SIG-M5 (cell line): ENCODE measurements at regions not wholly inside any gene's neighbourhood (a gene's known extent, or its start where the extent isn't known, plus 50 kb on each side); places are given as distances from the start of the nearest gene placed in this dataset.
"Not testable (repeated sequence)": the region's sequence is repeated elsewhere in the genome, so short reads cannot be mapped to it uniquely, and the experiment has no call there.

ENCODE experiments used
- DNase-seq: peaks from one replicate; lab custom pipeline; 2025; lab: John Stamatoyannopoulos, UW

DNA sequence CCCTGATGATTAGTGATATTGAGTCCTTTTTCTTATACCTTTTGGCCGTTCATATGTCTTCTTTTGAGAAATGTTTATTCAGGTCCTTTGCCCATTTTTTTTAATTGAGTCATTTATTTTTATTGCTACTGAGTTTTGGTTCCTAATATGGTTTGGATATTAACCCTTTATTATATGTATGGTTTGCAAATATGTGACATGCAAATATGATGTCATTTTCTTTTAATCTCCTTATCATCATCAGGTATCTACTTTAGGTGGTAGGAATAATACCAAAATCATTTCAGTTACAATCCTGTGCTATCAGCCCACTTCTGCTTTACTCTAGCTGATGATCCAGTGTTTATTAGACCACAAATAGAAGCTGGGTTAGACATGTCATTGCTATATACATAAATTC is 102.3 kb upstream of the TRPC7 start:
- no peak for DNase-seq

DNA sequence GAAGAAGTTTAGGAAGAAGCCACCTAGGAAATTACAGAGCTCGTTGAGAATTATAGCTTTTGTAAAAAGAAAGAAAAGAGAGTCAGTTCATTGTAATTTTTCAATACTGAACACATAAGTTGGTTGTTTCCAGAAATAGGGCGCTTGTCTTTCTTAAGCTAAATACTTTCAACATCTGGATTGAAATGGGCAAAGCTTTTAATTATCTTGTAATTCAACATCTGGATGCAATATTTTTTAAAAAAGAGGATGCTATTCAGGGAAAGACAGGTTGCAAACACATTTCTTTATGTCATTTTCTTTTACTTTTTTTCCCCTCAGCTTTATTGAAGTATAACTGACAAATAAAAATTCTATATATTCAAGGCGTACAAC is 100.7 kb upstream of the TRPC7 start:
- DNase-seq, result no peak

GRCh38 chr5:136458481-136458880 is 93.1 kb upstream of the TRPC7 start:
- DNase-seq, result no peak

DNA sequence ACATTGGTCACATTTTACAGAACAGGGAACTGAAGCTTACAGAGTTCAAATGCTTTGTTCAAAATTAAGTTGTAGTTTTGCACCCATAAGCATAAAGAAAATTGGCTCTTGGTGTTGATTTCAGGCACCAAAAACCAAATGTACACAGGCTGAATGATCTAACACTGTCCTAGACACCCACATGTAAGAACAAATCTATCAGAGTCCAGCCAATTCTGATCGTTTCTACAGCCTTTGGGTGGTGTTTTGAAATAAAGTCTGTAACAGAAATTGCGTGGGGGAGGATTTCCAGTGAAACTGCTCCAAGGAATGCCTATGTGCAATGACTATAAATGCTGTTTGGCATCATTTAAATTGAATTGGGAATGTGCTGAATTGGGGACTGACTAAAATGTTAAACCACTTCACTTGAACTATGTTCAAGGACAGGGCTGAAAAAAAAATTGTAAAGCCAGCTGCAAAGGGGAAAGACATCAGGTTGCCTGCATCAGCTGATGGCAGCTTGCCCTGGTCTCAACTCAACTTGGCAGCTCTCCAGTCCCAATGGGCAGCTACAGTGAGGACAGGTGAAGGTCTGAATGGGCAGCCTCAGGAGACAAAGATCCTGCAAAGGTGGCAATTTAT is 92.2 kb upstream of the TRPC7 start:
- no peak for DNase-seq

DNA sequence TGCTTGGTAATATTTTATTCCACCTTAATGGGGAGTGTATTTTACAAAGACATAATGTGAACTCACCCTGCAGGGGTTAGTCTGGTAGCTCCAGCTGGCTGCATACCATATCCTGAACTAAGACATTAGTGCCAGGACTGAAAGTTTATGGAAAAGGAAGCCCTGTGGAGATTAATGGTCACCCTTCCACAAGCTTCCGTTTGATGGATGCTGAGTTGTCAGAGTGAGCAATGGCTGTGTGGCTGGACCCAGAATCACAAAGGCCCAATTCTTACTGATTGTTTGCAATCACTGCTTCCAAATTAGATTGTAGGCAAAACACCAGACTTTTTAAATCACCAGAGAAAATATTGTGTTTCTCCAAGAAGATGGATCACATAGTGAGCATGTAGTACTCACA is 90.1 kb upstream of the TRPC7 start:
- DNase-seq, result no peak

- no peak for DNase-seq
These were observed 88.8 kb upstream of the TRPC7 start for GRCh38 chr5:136453986-136454758.

GRCh38 chr5:136453199-136453598 is 87.9 kb upstream of the TRPC7 start:
- no peak for DNase-seq

GRCh38 chr5:136447576-136447975 is 82.2 kb upstream of the TRPC7 start:
- not testable (repeated sequence) for DNase-seq

- no peak for DNase-seq
These were observed 81.2 kb upstream of the TRPC7 start for GRCh38 chr5:136446565-136446964.

DNA sequence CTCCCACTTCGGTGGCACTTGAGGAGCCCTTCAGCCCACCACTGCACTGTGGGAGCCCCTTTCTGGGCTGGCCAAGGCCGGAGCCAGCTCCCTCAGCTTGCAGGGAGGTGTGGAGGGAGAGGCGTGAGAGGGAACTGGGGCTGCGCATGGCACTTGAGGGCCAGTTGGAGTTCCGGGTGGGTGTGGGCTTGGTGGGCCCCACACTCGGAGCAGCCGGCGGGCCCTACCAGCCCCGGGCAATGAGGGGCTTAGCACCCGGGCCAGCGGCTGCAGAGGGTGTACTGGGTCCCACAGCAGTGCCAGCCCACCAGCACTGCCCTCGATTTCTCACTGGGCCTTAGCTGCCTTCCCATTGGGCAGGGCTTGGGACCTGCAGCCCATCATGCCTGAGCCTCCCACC is 78.8 kb upstream of the TRPC7 start:
- not testable (repeated sequence) for DNase-seq

DNA sequence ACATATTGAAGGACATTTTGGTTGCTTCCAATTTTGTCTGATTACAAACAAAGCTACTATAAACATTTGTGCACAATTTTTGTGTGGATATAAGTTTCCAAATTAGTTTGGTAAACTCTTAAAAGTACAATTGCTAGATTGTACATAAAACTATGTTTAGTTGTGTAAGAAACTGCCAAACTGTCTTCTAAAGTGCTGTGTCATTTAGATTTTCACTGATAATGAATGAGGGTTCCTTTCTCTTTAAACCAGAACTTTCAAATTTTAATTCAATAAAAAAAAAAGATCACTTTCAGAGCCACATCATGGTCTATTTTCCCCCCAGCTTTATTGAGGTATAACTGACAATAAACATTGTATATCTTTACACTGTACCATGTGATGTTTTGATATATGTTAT is 74.0 kb upstream of the TRPC7 start:
- DNase-seq, result no peak

GRCh38 chr5:136435946-136436543 is 70.7 kb upstream of the TRPC7 start:
- DNase-seq, result no peak

DNA sequence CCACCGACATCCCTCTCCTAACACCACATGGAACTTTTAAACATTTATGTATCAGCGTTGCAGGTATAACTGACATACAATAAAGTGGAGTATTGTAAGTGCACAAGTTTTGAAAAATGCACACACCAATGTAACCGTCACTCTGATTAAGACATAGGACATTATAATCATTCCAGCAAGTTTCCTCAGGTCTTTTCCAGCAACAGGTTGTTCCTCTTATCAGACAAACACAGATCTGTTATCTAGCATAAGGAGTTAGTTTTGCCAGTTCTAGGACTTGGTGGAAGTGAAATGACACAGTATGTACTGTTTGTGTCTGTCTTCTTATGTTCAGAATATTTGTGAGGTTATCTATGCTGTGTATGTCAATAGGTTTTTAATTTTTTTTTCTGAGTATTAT is 69.5 kb upstream of the TRPC7 start:
- DNase-seq, result no peak

DNA sequence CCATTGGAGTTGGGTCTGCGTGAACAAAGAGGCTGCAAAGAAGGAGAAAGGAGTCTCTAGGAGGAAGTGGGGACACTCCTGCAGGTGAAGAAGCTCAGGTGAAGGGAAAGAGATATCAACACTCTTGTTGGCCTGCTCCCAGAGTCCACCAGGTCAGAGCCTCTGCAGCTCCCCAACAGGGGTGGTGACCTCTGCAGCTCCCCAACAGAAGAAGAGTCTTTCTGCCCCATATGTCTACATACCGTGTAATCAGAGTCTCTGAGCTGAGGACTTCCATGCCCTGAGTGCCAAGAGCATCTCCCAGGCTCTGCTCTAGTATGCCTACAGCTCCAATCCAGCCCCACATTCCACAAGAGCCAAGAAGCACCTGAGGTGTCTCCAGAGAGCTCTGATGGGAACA is 67.4 kb upstream of the TRPC7 start:
- no peak for DNase-seq

- no peak for DNase-seq
These were observed 64.7 kb upstream of the TRPC7 start for GRCh38 chr5:136430081-136430480.

DNA sequence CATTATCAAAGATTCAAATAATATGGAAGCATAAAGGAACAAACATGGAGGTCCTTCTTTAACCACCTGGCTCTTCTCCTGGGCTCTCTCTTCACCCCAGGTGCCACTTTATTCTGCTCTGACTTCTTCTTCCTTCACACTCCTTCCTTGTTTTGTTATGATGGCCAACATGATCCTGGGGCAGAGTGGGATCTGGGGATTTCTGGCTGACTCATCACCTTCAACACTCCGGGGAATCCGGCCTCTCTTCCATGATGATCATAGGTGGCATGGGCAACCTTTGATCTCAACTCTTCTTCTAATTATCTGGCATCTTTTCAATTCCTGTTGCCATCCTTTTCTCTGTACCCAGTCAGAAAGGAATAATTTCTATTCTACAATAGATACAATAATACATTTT is 62.1 kb upstream of the TRPC7 start:
- DNase-seq, result no peak

DNA sequence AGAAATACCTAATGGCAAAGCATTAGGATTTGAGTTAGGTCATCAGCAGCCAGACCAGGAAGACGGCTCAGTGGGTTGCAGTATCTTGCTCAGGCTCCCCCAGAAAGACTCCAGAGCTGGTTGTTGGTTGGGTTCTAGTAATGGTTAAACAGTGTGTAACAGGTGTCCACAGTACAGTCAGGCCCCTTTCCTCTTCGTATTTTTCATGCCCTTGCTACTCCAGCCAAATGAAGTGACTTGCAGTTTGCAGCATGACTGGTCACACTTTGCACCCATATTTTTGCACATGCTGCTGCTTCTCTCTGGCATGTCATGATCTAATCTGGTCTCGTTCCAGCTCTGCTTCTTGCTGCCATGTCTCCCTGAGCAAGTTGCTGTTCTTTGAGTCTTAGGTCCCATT is 60.6 kb upstream of the TRPC7 start:
- no peak for DNase-seq

DNA sequence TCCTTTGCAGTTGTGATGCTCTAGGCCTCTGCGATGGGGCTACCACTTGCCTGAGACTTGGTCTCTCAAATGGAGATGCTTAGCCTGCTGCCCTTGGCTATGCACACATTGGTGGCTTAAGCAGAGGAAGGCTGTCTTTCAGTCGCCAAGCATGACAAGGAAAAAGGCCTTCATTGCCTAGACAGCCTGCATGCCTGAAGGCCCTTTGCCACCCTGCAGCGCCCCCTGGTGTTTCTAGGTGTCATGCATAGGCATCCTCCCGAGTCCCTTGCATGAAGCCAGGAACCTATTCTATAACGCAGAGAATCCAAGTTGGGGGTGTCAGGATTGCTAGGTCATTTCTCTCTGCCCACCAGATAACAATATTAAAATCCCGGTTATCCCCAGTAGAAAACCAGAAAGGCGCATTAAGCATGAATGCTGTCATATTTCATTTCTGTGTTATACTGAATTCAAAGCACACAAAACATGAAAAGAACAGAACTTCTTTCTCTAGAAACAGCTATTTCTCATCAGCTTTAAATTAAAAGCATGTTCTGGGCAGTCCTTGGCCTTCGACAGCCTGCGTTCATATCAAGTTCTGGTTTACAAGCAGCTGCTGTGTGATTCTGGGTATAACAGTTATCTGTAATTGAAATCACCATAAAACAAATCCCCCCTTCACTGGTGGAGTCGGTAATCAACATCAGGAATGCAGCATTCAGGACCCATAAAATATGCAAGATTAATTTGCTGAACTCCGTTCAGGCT is 59.7 kb upstream of the TRPC7 start:
- no peak for DNase-seq

DNA sequence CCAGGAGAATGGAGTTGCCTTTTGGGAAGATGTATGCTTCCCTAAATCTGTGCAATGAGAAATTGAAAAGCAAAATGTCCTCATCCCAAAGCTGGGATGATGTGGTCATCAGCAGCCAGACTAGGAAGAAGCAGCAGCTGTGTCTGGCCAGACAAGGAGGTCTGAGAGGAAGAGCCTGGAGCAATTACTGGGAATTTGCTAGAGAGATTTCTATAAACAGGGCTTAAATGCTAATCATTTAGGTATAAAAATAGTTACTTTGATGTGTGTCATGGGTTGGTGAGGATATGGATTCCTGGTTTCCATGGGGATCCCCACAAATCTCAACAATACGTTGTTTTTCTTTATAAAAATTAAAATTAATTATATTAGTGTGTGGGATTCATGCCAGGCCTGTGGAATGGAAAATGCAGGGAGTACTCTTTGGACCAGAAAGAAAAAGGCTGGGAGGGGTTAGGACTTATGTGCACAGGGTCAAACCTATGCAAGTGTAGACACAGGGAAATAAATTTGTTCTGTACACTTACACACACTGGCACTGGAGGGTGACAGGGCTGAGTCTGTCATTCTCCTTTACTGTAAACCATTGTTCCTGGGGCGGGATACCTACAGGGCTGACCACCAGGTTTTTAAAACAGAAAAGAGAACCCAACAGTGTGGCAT is 58.7 kb upstream of the TRPC7 start:
- DNase-seq, result no peak

- no peak for DNase-seq
These were observed 55.0 kb upstream of the TRPC7 start for GRCh38 chr5:136420168-136420898.

- no peak for DNase-seq
These were observed 53.0 kb upstream of the TRPC7 start for GRCh38 chr5:136418301-136418700.
